Left lung (tissue), 4 donors: ENCODE measurements at regions not wholly inside any gene's neighbourhood (a gene's known extent, or its start where the extent isn't known, plus 50 kb on each side); places are given as distances from the start of the nearest gene placed in this dataset.

Experiments
- ATAC-seq: fragments of 200-7000 bp; cut with Tn5 transposase; one replicate; pipeline ENCODE4 v1.9.1; 2020; ENCODE audit warnings: moderate library complexity
- DNase-seq, 4 donors: peaks; one replicate each; pipeline ENCODE4 v3.0.0-alpha.2; 2013 to 2020
- H3K27ac ChIP-seq, 2 donors: fragments of 200-600 bp; sonication (generic) in 1 of 2; one replicate each; pipeline versions ENCODE4 v1.5.0 to v1.8.0; 2020 to 2021
- H3K27me3 ChIP-seq, 2 donors: fragments of 200-600 bp; sonication (generic) in 1 of 2; one replicate each; pipeline versions ENCODE4 v1.5.0 to v1.8.0; 2020 to 2021
- H3K36me3 ChIP-seq, 2 donors: fragments of 200-600 bp; sonication (generic) in 1 of 2; one replicate each; pipeline versions ENCODE4 v1.5.0 to v1.8.0; 2020 to 2021
- H3K4me1 ChIP-seq, 2 donors: fragments of 200-600 bp; one replicate each; pipeline ENCODE4 v1.8.0; 2021
- H3K4me3 ChIP-seq, 2 donors: fragments of 200-600 bp; sonication (generic) in 1 of 2; one replicate each; pipeline versions ENCODE4 v1.5.0 to v1.8.0; 2020 to 2021; ENCODE audit warnings: mild to moderate bottlenecking in 1 of 2
- H3K9me3 ChIP-seq, 2 donors: fragments of 200-600 bp; sonication (generic) in 1 of 2; one replicate each; pipeline versions ENCODE4 v1.5.0 to v1.8.0; 2020 to 2021
- intact Hi-C, 2 donors: fragments of 100-400 bp; cut with DNase I; formaldehyde crosslinking; loops; one replicate each; pipeline versions ENCODE4 v1.11.2 to v1.14.2; 2022
- TF ChIP-seq, protein P1 (sequence below), 2 donors: fragments of 200-600 bp; sonication (generic) in 1 of 2; IDR thresholded peaks; one replicate each; pipeline versions ENCODE4 v1.5.0 to v1.8.0; 2021; ENCODE audit warnings: antibody characterized with exemption in 2 of 2
- donor health status: DM: no; HTN: yes; CAD: no.
- donor health status: DM: no; HTN: no; CAD: no.

DNA sequence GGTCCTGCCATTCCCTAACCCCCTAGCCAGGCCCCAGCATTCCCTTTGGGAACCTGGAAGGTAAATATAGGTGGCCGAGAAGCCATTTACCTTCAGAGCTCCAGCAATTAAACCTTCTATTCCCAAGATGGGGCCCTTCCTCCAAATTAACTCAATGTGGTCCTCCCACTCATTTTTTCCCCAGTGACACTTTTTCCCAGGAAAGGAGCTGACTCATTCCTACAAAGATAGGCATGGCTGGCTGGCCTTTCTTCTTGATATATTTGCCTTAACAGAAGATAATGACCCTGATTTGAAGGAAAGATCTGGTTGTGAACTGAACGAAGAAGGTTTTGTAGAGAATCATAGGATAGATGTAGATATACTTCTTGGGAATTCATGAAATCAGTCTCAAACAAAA, 279.0 kb upstream of the VEPH1 start:
- TF ChIP-seq, protein P1, sequence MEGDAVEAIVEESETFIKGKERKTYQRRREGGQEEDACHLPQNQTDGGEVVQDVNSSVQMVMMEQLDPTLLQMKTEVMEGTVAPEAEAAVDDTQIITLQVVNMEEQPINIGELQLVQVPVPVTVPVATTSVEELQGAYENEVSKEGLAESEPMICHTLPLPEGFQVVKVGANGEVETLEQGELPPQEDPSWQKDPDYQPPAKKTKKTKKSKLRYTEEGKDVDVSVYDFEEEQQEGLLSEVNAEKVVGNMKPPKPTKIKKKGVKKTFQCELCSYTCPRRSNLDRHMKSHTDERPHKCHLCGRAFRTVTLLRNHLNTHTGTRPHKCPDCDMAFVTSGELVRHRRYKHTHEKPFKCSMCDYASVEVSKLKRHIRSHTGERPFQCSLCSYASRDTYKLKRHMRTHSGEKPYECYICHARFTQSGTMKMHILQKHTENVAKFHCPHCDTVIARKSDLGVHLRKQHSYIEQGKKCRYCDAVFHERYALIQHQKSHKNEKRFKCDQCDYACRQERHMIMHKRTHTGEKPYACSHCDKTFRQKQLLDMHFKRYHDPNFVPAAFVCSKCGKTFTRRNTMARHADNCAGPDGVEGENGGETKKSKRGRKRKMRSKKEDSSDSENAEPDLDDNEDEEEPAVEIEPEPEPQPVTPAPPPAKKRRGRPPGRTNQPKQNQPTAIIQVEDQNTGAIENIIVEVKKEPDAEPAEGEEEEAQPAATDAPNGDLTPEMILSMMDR (IDR thresholded peaks at IDR 0.05) = no peak
- no peak overlapping the region for H3K27ac ChIP-seq
- ATAC-seq (no peak), DNase-seq (no peak)
- H3K4me1 ChIP-seq = no peaks in the 10 kb centered on the region
- intact Hi-C loops = no loop called here
- H3K4me3 ChIP-seq = no peak overlapping the region
- no peaks in the 10 kb centered on the region for H3K27me3 ChIP-seq
- peaks cover 0 to 2% of the 10 kb centered on the region in 2 donors for H3K9me3 ChIP-seq
- H3K36me3 ChIP-seq = no peaks in the 10 kb centered on the region

DNA sequence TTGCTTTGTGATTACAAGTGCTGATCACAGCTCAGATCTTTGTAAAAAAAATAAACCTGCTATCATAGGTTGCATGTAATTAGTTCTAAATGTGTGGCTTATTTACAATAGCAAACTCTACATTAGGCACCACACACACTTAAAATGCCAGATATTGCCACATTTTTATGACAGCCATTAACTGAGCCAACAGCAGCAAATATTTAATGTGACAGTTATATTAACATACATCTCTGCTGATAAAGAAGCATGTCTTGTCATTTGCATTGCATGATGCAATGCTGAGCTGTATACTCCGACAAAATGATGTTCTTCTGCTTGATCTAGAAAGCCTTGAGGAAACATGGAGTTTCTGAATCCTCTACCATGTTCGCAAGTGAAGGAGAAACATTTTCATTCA, 273.6 kb upstream of the VEPH1 start:
- TF ChIP-seq, protein P1 (IDR thresholded peaks at IDR 0.05) = no peak
- peaks cover 0 to 2% of the 10 kb centered on the region in 2 donors for H3K9me3 ChIP-seq
- H3K4me3 ChIP-seq = no peak overlapping the region
- no peaks in the 10 kb centered on the region for H3K27me3 ChIP-seq
- intact Hi-C loops = no loop called here
- no peaks in the 10 kb centered on the region for H3K4me1 ChIP-seq
- ATAC-seq = no peak
- no peaks in the 10 kb centered on the region for H3K36me3 ChIP-seq
- no peak overlapping the region for H3K27ac ChIP-seq
- no peak for DNase-seq

DNA sequence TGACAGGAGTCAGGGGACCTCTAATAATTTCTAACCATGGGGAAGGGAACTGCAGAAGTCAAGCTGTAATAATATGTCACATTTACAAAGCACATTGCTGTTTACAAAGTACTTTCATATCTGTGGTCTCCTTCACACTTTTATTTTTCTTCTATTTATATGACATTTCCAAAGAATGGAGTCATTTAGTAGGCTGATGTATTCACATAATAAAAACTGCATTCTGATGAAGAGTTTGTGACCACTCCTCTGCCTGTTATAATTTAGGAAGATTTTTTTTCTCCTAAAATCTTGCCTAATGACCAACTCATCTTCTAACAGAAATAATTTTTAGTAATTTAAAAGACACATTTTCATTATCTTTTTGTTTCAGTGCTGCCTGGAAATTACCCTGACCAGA, 272.2 kb upstream of the VEPH1 start:
- intact Hi-C loops = no loop called here
- Histone ChIP-seq H3K4me1 (no peaks in the 10 kb centered on the region), H3K4me3 (no peak overlapping the region), H3K27me3 (no peaks in the 10 kb centered on the region), H3K27ac (no peak overlapping the region), H3K36me3 (no peaks in the 10 kb centered on the region), H3K9me3 (peaks cover 0 to 2% of the 10 kb centered on the region in 2 donors)
- DNase-seq (no peak), ATAC-seq (no peak)
- TF ChIP-seq, protein P1 (IDR thresholded peaks at IDR 0.05) = no peak

DNA sequence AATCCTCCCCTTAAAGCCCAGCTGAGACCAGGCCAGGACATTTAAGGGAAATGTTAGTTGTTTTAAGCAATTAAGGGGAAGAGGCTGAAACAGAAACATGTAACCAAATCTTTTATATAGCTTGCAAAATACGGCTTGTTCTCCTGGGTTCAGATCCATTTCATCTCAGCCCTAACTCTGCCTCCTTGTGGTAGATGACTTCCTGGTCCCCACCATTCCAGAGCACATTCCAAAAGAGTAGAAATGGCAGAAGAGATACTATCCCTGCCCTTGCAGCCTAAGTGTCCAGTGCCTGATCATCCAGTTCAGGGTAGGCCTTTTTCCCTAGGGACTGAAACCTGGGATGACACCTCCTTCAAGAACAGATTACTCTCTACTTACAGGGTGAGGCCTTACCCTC, 266.2 kb upstream of the VEPH1 start:
- no peak for ATAC-seq
- H3K27me3 ChIP-seq = no peaks in the 10 kb centered on the region
- no peaks in the 10 kb centered on the region for H3K4me1 ChIP-seq
- TF ChIP-seq, protein P1 (IDR thresholded peaks at IDR 0.05) = no peak
- H3K36me3 ChIP-seq = no peaks in the 10 kb centered on the region
- no peak overlapping the region for H3K4me3 ChIP-seq
- H3K9me3 ChIP-seq = no peaks in the 10 kb centered on the region
- intact Hi-C loops = no loop called here
- no peak for DNase-seq
- no peak overlapping the region for H3K27ac ChIP-seq

DNA sequence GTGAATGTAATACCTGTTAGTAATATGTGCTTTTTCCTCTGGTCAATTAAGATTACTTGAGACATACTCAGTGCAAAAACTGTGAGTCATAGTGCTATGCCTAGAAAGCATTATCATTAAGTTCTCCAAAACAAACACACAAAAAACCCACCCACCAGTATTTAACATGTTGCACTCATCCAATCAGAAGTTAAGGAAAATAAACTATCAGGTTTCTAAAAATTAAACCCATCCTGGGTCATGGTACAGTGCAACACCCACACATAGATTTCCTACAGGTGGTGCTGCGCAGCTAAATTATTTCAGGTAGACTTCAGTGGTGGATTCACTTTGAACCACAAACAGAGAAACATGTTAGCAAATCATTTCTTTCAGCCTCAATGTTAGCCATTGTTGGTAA, 264.4 kb upstream of the VEPH1 start:
- H3K27me3 ChIP-seq = no peaks in the 10 kb centered on the region
- TF ChIP-seq, protein P1 (IDR thresholded peaks at IDR 0.05) = no peak

More for the DNA sequence above, 264.4 kb upstream of the VEPH1 start:
- no peaks in the 10 kb centered on the region for H3K9me3 ChIP-seq
- H3K4me3 ChIP-seq = no peak overlapping the region
- DNase-seq (no peak), ATAC-seq (no peak)
- no peak overlapping the region for H3K27ac ChIP-seq
- H3K4me1 ChIP-seq = no peaks in the 10 kb centered on the region
- no peaks in the 10 kb centered on the region for H3K36me3 ChIP-seq
- intact Hi-C loops = no loop called here
